Liver (tissue), 3 donors: ENCODE measurements at regions not wholly inside any gene's neighbourhood (a gene's known extent, or its start where the extent isn't known, plus 50 kb on each side); places are given as distances from the start of the nearest gene placed in this dataset.

Experiments used
- CTCF ChIP-seq: fragments of 150-350 bp; IDR thresholded peaks from 2 replicates; pipeline ENCODE4 v1.5.1; 2017; ENCODE audit warnings: improper control_type of control experiment, low read depth, low read length; ENCODE audit not compliant: missing input control
- EGR1 ChIP-seq, 2 donors: IDR thresholded peaks; 2 replicates each; pipeline ENCODE4 v1.6.1; 2016 to 2018; ENCODE audit warnings: antibody characterized with exemption in 2 of 2, low read depth in 2 of 2
- HNF4G ChIP-seq: IDR thresholded peaks from 2 replicates; pipeline ENCODE4 v1.6.1; 2016; ENCODE audit warnings: antibody characterized with exemption
- TAF1 ChIP-seq: conservative IDR thresholded peaks from 2 replicates; pipeline ENCODE4 v1.6.1; 2016; ENCODE audit warnings: antibody characterized with exemption, mild to moderate bottlenecking
- donor health status: healthy.
- donor health status: healthy.

- TF ChIP-seq CTCF = no peak
- no peak for TF ChIP-seq EGR1 (IDR thresholded peaks at IDR 0.05; ENCODE audit: low read depth in 2 of 2)
- TF ChIP-seq TAF1 = no peak
- TF ChIP-seq HNF4G = no peak
Measured at GRCh38 chr4:103904123-103904522, 184.3 kb upstream of the TACR3 start.
